H1 (cell line): ENCODE measurements at regions not wholly inside any gene's neighbourhood (a gene's known extent, or its start where the extent isn't known, plus 50 kb on each side); places are given as distances from the start of the nearest gene placed in this dataset.

Experiments
- CTCF ChIA-PET: fragments of 300-600 bp; sonication (Branson Sonifier 250); formaldehyde crosslinking; loops from one replicate; lab custom pipeline; 2021; ENCODE audit not compliant: partially characterized antibody; lab: Charles Lee
- POLR2A ChIA-PET: fragments of 300-600 bp; sonication (Branson Sonifier 250); formaldehyde crosslinking; loops from one replicate; lab custom pipeline; 2021; ENCODE audit warnings: inconsistent platforms; ENCODE audit not compliant: partially characterized antibody; lab: Charles Lee
- DNase-seq, 2 experiments: peaks; one replicate each; pipeline versions ENCODE4 v3.0.0 to v3.0.0-alpha.2; 2010 to 2022; ENCODE audit warnings: low spot score in 2 of 2, low read depth in 1 of 2, mixed read lengths in 1 of 2
- FAIRE-seq: peaks from 2 replicates; lab custom pipeline; 2011; peaks lifted over from hg19 to GRCh38; lab: Jason Lieb, UNC
- H2AFZ ChIP-seq: 2 replicates; pipeline ENCODE4 v1.8.1; 2012; ENCODE audit warnings: low read length, inconsistent platforms
- H2AK5ac ChIP-seq: 2 replicates; pipeline ENCODE4 v1.6.1; 2013; ENCODE audit warnings: low read depth, low read length
- H2BK120ac ChIP-seq: replicated peaks from 2 replicates; pipeline ENCODE3; 2013; ENCODE audit warnings: low read depth, low read length, inconsistent platforms
- H2BK12ac ChIP-seq: 2 replicates; pipeline ENCODE4 v1.6.1; 2013; ENCODE audit warnings: low read depth, low read length
- H2BK15ac ChIP-seq: 2 replicates; pipeline ENCODE4 v1.6.1; 2013; ENCODE audit warnings: low read length
- H2BK20ac ChIP-seq: 2 replicates; pipeline ENCODE4 v1.6.1; 2013; ENCODE audit warnings: low read length
- H2BK5ac ChIP-seq: 2 replicates; pipeline ENCODE4 v1.6.1; 2013; ENCODE audit warnings: low read depth, low read length
- H3K14ac ChIP-seq: 2 replicates; pipeline ENCODE4 v1.6.1; 2013; ENCODE audit warnings: inconsistent platforms; ENCODE audit not compliant: insufficient read length
- H3K18ac ChIP-seq: 2 replicates; pipeline ENCODE4 v1.6.1; 2013; ENCODE audit warnings: low read length; ENCODE audit errors: extremely low read depth
- H3K23ac ChIP-seq: 2 replicates; pipeline ENCODE4 v1.6.1; 2013; ENCODE audit warnings: inconsistent platforms; ENCODE audit not compliant: insufficient read length
- H3K23me2 ChIP-seq: 2 replicates; pipeline ENCODE4 v1.6.1; 2013; ENCODE audit warnings: low read depth, low read length
- H3K27ac ChIP-seq: 2 replicates; pipeline ENCODE4 v1.6.1; 2011; ENCODE audit warnings: low read depth, low read length, inconsistent platforms
- H3K27me3 ChIP-seq, 4 experiments: replicated peaks in 1 of 4; 1 replicate in 1 of 4; 2 replicates in 3 of 4; pipeline versions ENCODE4 v1.6.1 to v1.8.1; 2011 to 2013; ENCODE audit warnings: low read length in 3 of 4, mild to moderate bottlenecking in 3 of 4, inconsistent platforms in 2 of 4, mixed read lengths in 2 of 4, moderate library complexity in 1 of 4; ENCODE audit not compliant: control insufficient read depth in 3 of 4, insufficient read depth in 3 of 4; ENCODE audit errors: extremely low read depth in 1 of 4
- H3K36me3 ChIP-seq, 4 experiments: 2 replicates each; pipeline versions ENCODE4 v1.6.1 to v1.8.1; 2011 to 2013; ENCODE audit warnings: mild to moderate bottlenecking in 4 of 4, low read length in 3 of 4, moderate library complexity in 2 of 4, control low read depth in 1 of 4, inconsistent platforms in 1 of 4; ENCODE audit not compliant: insufficient read depth in 4 of 4, control insufficient read depth in 2 of 4
- H3K4ac ChIP-seq: replicated peaks from 2 replicates; pipeline ENCODE3; 2013; ENCODE audit warnings: low read length, low read depth, mixed read lengths, inconsistent platforms; ENCODE audit not compliant: insufficient read length
- H3K4me1 ChIP-seq, 4 experiments: replicated peaks in 1 of 4; 1 replicate in 1 of 4; 2 replicates in 3 of 4; pipeline versions ENCODE4 v1.6.1 to v1.8.1; 2011 to 2013; ENCODE audit warnings: low read length in 3 of 4, inconsistent platforms in 2 of 4, mixed read lengths in 1 of 4; ENCODE audit not compliant: insufficient read depth in 4 of 4, control insufficient read depth in 3 of 4
- H3K4me2 ChIP-seq, 2 experiments: 2 replicates each; pipeline versions ENCODE4 v1.6.1 to v1.8.1; 2011 to 2013; ENCODE audit warnings: low read depth in 2 of 2, low read length in 2 of 2, control low read depth in 1 of 2, inconsistent platforms in 1 of 2, mild to moderate bottlenecking in 1 of 2; ENCODE audit not compliant: insufficient read depth in 1 of 2
- H3K4me3 ChIP-seq, 4 experiments: fragments of 200-600, 300-600 bp in 1 of 4; sonication (generic), shearing (Covaris generic), sonication (Bioruptor Twin) in 1 of 4; 2 replicates each; pipeline versions ENCODE4 v1.5.1 to v1.8.1; 2011 to 2016; ENCODE audit warnings: low read length in 4 of 4, low read depth in 3 of 4, control low read depth in 2 of 4, inconsistent platforms in 2 of 4, mild to moderate bottlenecking in 2 of 4, mixed read lengths in 1 of 4, moderate library complexity in 1 of 4; ENCODE audit not compliant: insufficient read depth in 2 of 4; ENCODE audit errors: extremely low read depth in 1 of 4
- H3K56ac ChIP-seq: replicated peaks from 2 replicates; pipeline ENCODE3; 2013; ENCODE audit warnings: low read depth, mild to moderate bottlenecking, mixed read lengths, low read length, inconsistent platforms; ENCODE audit not compliant: insufficient read length
- H3K79me1 ChIP-seq: 2 replicates; pipeline ENCODE4 v1.6.1; 2013; ENCODE audit warnings: low read depth, low read length, control low read depth
- H3K79me2 ChIP-seq, 2 experiments: 2 replicates each; pipeline versions ENCODE4 v1.6.1 to v1.8.1; 2012 to 2013; ENCODE audit warnings: low read length in 2 of 2, mild to moderate bottlenecking in 2 of 2, inconsistent platforms in 1 of 2; ENCODE audit not compliant: insufficient read depth in 2 of 2, control insufficient read depth in 1 of 2
- H3K9ac ChIP-seq, 4 experiments: replicated peaks in 1 of 4; 1 replicate in 1 of 4; 2 replicates in 3 of 4; pipeline versions ENCODE4 v1.6.1 to v1.8.1; 2011 to 2013; ENCODE audit warnings: low read depth in 3 of 4, low read length in 3 of 4, control low read depth in 2 of 4, mild to moderate bottlenecking in 2 of 4, moderate library complexity in 2 of 4, inconsistent platforms in 1 of 4; ENCODE audit errors: extremely low read depth in 1 of 4
- H3K9me3 ChIP-seq, 2 experiments: 2 replicates each; pipeline versions ENCODE4 v1.6.1 to v1.8.1; 2012 to 2013; ENCODE audit warnings: mild to moderate bottlenecking in 2 of 2, moderate library complexity in 2 of 2, control low read depth in 1 of 2, inconsistent platforms in 1 of 2, low read depth in 1 of 2, low read length in 1 of 2, mixed read lengths in 1 of 2; ENCODE audit not compliant: insufficient read depth in 2 of 2
- H4K20me1 ChIP-seq, 2 experiments: replicated peaks in 1 of 2; 2 replicates each; pipeline versions ENCODE3 to v1.8.1; 2011 to 2013; ENCODE audit warnings: inconsistent platforms in 2 of 2, low read length in 2 of 2, mild to moderate bottlenecking in 1 of 2; ENCODE audit not compliant: insufficient read depth in 2 of 2, control insufficient read depth in 1 of 2
- H4K5ac ChIP-seq: 2 replicates; pipeline ENCODE4 v1.6.1; 2013; ENCODE audit warnings: low read length, low read depth, mixed read lengths, inconsistent platforms; ENCODE audit not compliant: insufficient read length
- H4K8ac ChIP-seq: 2 replicates; pipeline ENCODE4 v1.8.0; 2013; ENCODE audit warnings: mild to moderate bottlenecking, moderate library complexity, low read length, inconsistent platforms; ENCODE audit not compliant: insufficient read depth; ENCODE audit errors: extremely low read depth
- H4K91ac ChIP-seq: replicated peaks from 2 replicates; pipeline ENCODE3; 2013; ENCODE audit warnings: low read length, mixed read lengths, inconsistent platforms; ENCODE audit not compliant: insufficient read length
- BCL11A ChIP-seq, 2 experiments: IDR thresholded peaks; one replicate each; pipeline ENCODE4 v1.6.1; 2011; ENCODE audit warnings: low read depth in 2 of 2, low read length in 2 of 2, mild to moderate bottlenecking in 2 of 2
- RAD21 ChIP-seq, 2 experiments: IDR thresholded peaks in 1 of 2; conservative IDR thresholded peaks in 1 of 2; 2 replicates each; pipeline ENCODE4 v1.6.1; 2011; ENCODE audit warnings: low read depth in 2 of 2, low read length in 2 of 2, improper control_type of control experiment in 1 of 2, inconsistent platforms in 1 of 2, mild to moderate bottlenecking in 1 of 2, moderate library complexity in 1 of 2
- WGBS, 2 experiments: shearing (Covaris generic) in 1 of 2; methylation state at CpG; one replicate each; pipeline versions ENCODE4 v1.1.6 to v1.1.7; 2013 to 2015; ENCODE audit warnings: low lambda C conversion rate in 2 of 2, mixed read lengths in 2 of 2, inconsistent platforms in 1 of 2, low coverage in 1 of 2, missing lambda C conversion rate in 1 of 2; ENCODE audit not compliant: insufficient replicate concordance in 2 of 2, insufficient coverage in 1 of 2, insufficient read length in 1 of 2; ENCODE audit errors: extremely low coverage in 1 of 2, missing lambda C conversion rate in 1 of 2; 5-methylcytosine and 5-hydroxymethylcytosine counted together
- TF ChIP-seq, protein P1 (sequence below), 3 experiments: IDR thresholded peaks; 1 replicate in 2 of 3; 2 replicates in 1 of 3; pipeline versions ENCODE4 v1.5.1 to v1.6.1; 2011; ENCODE audit warnings: low read length in 3 of 3, mild to moderate bottlenecking in 3 of 3, inconsistent platforms in 2 of 3, low read depth in 1 of 3, moderate library complexity in 1 of 3; ENCODE audit not compliant: insufficient read depth in 1 of 3; ENCODE audit errors: control extremely low read depth in 1 of 3

DNA sequence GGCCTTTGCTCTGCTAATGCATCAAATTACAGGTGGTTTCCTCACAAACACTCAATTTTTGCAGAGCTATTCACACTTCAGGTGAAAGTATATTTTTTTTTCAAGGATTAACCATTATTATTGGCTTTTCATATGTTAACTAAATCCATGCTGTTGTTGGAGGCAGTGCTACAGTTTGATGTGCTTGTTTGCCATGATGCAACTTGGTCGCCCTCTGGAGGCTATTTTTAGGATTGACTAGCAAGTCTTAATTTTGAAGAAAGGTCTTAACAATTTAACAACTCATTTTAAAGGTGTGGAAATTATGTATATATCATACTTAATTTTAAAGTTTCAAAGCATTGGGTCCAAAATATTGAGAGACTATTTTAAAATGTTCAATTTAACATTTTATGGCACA, 168.8 kb upstream of the FAM47A start:
- H2BK5ac ChIP-seq = no peak overlapping the region
- no peak overlapping the region for H3K14ac ChIP-seq
- H3K27ac ChIP-seq = no peak overlapping the region
- no peak overlapping the region for H2AFZ ChIP-seq
- ChIA-PET POLR2A (no interaction called here), CTCF (interaction anchor here (0.6 to 1.2 kb wide), 3 partner anchors 31 to 1115 kb away, joined by 3 to 4 read pairs (median 3); no protein-coding TSS in a partner anchor)
- H3K27me3 ChIP-seq = peaks cover 0 to 3% (median 0%) of the 10 kb centered on the region in 4 experiments; a peak in 3 of 7 replicates
- no peaks in the 10 kb centered on the region for H3K9me3 ChIP-seq
- H3K4me3 ChIP-seq = no peak overlapping the region
- no peak overlapping the region for H3K4me2 ChIP-seq
- H3K4ac ChIP-seq = no peak overlapping the region
- H3K79me1 ChIP-seq = no peaks in the 10 kb centered on the region
- H2BK12ac ChIP-seq = no peak overlapping the region
- no peak overlapping the region for H3K18ac ChIP-seq
- no peak overlapping the region for H3K23ac ChIP-seq
- no peak overlapping the region for H2BK120ac ChIP-seq
- H2BK15ac ChIP-seq = no peak overlapping the region
- H3K9ac ChIP-seq = no peak overlapping the region
- no peak overlapping the region for H4K5ac ChIP-seq
- no peak overlapping the region for H3K56ac ChIP-seq
- TF ChIP-seq BCL11A (IDR thresholded peaks at IDR 0.05; ENCODE audit: low read depth in 2 of 2, low read length in 2 of 2) (no peak), RAD21 (IDR thresholded peaks at IDR 0.05 in 1 of 2, conservative IDR thresholded peaks at IDR 0.05 in 1 of 2; ENCODE audit: low read depth in 2 of 2, low read length in 2 of 2) (peak; percentile 78 to 82)
- TF ChIP-seq, protein P1, sequence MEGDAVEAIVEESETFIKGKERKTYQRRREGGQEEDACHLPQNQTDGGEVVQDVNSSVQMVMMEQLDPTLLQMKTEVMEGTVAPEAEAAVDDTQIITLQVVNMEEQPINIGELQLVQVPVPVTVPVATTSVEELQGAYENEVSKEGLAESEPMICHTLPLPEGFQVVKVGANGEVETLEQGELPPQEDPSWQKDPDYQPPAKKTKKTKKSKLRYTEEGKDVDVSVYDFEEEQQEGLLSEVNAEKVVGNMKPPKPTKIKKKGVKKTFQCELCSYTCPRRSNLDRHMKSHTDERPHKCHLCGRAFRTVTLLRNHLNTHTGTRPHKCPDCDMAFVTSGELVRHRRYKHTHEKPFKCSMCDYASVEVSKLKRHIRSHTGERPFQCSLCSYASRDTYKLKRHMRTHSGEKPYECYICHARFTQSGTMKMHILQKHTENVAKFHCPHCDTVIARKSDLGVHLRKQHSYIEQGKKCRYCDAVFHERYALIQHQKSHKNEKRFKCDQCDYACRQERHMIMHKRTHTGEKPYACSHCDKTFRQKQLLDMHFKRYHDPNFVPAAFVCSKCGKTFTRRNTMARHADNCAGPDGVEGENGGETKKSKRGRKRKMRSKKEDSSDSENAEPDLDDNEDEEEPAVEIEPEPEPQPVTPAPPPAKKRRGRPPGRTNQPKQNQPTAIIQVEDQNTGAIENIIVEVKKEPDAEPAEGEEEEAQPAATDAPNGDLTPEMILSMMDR (IDR thresholded peaks at IDR 0.05; ENCODE audit: control extremely low read depth in 1 of 3, insufficient read depth in 1 of 3, low read depth in 1 of 3, low read length in 3 of 3) = peak in 2 of 3 experiments; percentile 42 to 44; a peak in 3 of 4 replicates
- H4K91ac ChIP-seq = no peak overlapping the region
- H3K36me3 ChIP-seq = no peaks in the 10 kb centered on the region
- 8% methylated on average over 1 of the region's 1 CpG; no CpG with 5 or more reads in 1 of the 2 experiments for WGBS, 2 experiments
- H3K4me1 ChIP-seq = no peaks in the 10 kb centered on the region
- FAIRE-seq (peak; percentile 66), DNase-seq (peak in 1 of 2 experiments; percentile 3)
- no peak overlapping the region for H4K8ac ChIP-seq
- no peaks in the 10 kb centered on the region for H4K20me1 ChIP-seq
- no peaks in the 10 kb centered on the region for H3K23me2 ChIP-seq
- H3K79me2 ChIP-seq = no peaks in the 10 kb centered on the region
- no peak overlapping the region for H2AK5ac ChIP-seq
- H2BK20ac ChIP-seq = no peak overlapping the region
